Kidney tubule cell (primary cell): ENCODE measurements at regions not wholly inside any gene's neighbourhood (a gene's known extent, or its start where the extent isn't known, plus 50 kb on each side); places are given as distances from the start of the nearest gene placed in this dataset.
A peak's percentile ranks its signal among the peaks of the same experiment; 100 is the strongest.
"Not testable (repeated sequence)": the region's sequence is repeated elsewhere in the genome, so short reads cannot be mapped to it uniquely, and the experiment has no call there.

ENCODE experiments used
- DNase-seq: peaks from one replicate; pipeline ENCODE4 v3.0.0-alpha.2; 2018; ENCODE audit warnings: low spot score

- no peak for DNase-seq
Measured at GRCh38 chr6:50962213-50962759, 143.6 kb downstream of the TFAP2B start.

DNA sequence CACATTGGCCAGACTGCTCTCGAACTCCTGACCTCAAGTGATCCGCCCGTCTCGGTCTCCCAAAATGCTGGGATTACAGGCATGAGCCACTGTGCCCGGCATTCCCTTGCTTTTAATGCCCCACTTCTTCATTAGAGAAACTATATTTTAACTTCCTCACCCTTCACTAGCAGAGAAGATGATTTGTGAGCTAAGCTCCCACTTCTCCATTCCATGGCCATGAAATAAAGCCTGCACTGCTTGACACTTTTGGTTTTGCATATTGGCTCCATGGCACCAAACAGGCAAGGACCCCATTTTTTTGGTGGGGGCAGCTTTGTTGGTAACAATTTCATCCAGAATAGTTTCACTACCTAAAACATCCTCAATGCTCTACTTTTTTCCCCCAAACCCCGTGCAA, 145.3 kb downstream of the TFAP2B start:
- DNase-seq: no peak

DNA sequence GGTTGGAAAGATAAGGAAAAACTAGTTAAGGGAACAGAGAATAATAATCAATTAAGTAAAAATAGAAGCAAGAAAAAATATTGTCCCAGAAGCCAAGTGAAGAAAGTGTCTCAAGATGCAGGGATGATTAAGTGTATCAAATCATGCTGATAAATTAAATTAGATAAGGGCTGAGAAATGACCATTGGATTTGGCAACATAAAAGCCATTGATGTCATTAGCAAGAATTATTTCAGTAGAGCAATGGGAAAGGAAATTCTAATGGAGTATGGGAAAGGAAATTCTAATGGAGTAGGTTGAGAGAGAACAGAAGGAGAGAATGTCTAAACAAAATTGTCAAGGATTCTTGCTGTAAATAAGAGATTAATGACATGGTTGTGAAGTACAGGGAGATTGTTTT, 146.8 kb downstream of the TFAP2B start:
- no peak for DNase-seq

DNA sequence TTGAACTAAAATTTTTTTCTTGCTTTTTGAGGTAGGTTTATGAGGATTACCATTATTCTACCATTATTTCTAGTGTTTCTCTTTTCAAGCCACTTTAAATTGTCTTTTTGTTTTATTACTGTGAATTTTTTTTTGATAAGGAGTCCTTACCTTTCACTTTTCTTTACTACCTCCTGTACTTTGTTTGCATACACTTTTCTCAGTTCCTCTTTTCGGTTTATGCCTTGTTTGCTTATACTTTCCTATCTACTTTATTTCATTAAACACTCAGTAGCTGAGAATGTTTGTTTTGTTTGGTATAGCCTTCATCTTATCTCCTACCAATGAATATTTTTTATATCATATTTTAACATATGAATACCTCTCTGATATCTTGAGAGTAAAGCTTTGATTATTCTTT, 147.9 kb downstream of the TFAP2B start:
- DNase-seq: no peak

DNA sequence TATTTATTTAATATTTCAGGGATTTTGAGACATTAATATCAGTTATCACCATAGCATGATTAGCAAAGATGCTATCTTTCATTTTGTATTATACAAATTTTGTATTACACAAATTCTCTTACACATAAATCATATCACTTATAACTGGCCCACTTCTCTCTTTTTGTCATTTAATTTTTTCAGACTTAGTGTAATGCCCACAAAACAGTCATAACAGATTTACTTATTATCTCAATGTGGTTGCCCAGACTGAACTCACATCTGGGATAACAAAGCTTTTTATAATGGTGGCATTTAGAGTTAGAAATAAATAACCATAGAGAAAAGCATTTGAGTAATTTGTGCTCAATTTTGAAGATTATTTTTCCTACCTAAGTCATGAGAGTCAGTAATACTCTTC, 148.3 kb downstream of the TFAP2B start:
- no peak for DNase-seq

GRCh38 chr6:50968246-50968645, 149.6 kb downstream of the TFAP2B start:
- DNase-seq: not testable (repeated sequence)

DNA sequence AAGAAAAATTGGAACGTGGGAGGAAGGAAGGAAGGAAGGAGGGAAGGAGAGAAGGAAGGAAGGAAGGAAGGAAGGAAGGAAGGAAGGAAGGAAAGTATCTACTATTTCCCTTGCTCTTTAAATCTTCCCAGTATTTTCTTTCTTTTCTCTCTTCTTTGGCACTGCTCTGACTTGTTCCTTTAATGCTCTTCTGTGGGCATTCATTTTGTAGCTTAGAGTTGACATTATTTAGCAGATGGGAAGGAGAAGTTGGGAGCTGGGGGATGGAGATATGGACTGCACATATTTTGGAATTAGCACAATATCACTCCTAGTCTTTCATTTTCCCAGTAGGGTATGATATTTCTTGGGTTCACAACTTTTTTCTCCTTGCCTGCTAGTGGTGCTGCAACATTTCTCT, 152.2 kb downstream of the TFAP2B start:
- DNase-seq: no peak

DNA sequence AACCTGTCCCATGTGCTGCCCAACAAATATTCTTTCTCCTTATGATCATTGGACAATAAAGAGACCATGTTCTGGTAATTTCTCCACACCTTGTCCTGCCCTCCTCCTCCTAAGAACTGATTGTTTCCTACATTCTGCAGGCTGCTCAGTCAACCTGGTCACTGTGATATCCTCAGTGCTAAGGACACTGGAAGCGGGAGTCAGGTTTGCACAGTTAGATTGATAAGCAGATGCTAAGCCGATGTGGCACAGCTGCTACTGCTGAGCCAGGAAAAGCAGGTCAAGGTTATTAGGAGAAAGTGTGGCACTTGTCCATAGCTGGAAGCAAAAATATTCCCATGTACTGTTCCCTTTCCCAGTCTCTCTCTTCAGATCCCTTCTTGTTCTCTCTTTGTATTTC, 154.8 kb downstream of the TFAP2B start:
- DNase-seq: no peak

- DNase-seq: no peak
Measured at GRCh38 chr6:50974319-50974718, 155.6 kb downstream of the TFAP2B start.

GRCh38 chr6:50975216-50975615, 156.5 kb downstream of the TFAP2B start:
- DNase-seq: no peak

DNA sequence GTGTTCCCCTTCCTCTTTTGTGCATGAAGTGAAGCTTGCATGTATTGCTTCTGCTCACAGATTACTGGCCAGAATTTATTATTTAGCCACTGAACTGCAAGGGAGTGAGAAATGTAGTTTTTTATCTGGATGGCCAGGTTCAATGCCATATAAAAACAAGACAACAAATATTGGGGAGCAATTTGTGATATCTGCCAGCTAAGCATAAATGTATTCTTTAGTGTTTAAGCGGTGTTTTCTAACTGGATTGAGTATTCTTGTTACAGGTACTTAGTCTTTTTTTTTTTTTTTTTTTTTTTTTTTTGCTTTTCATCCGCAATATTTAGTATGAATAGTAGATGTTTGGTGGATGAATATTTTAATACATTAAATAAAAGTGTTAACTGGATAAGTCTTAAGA, 158.2 kb downstream of the TFAP2B start:
- DNase-seq: no peak

DNA sequence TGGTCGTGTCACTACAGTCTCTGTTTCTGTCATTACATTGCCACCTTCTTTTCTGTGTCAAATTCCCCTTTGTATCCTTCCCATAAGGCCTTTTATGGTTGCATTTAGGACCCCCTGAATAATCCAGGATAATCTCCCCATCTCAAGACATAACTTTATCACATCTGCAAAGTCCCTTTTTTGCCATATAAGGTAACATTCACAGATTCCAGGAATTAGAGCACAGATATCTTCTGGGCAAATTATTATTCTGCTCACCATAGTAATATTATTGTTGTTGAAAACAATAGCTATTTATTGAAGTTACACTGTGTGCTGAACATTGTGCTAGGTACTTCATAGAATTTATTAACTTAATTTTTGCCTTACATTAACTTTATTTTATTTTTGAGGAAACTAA, 159.1 kb downstream of the TFAP2B start:
- DNase-seq: no peak

- peak; percentile 58 for DNase-seq
Measured at GRCh38 chr6:50978380-50979170, 159.9 kb downstream of the TFAP2B start.

DNA sequence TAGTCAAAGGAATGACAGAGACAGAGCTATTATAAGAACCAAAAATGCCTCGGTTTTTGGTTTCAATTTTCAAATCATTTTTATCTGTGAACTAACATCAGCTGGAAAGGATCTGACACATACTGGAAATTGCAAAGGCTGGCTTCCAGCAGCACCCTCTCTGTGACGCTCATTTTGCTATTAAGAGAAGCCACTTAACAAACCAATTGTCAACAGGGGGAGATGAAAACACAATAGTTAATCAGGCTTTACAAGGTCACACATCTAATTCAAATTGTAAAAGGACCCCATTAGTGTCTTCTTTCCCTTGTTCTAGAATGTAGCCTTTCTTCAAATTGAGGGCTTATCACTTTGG, 160.5 kb downstream of the TFAP2B start:
- DNase-seq: no peak

DNA sequence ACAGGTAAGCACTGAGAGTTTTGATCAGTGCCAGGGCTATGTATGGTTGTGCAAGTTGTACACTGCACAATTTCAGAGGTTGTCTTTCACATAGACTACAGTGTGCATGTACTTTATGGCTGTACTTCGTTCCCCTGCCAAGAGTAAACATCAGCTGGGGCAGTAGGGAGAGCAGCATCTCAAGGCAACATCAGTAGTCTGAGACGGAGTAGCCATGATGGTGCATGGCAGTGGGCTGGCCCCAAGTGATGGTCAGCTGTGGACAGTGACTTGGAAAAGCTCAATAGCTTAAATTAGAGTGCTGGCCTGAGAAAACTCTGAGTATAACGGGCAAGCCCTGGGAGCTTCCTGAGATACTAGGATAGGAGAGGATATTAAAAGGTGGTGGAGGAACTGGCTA, 165.5 kb downstream of the TFAP2B start:
- DNase-seq: no peak

DNA sequence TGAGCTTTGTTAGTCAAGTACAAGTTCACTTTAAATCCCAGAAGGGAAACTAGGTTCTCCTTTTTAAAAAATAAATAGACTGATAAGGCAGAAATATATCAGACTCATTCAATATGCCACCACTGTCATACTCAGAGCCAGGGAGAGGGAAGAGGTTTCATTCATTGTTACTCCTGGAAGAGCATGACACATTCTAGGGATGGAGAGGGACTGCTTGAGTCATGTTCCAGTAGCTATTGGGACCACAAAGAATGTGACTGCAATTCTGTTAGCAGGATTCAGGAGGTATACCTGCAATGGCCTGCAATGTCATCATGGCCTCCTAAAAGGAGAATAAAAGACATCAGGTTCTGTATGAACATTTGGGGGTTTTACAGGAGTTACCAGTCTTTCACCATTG, 167.6 kb downstream of the TFAP2B start:
- DNase-seq: peak; percentile 79

GRCh38 chr6:50989123-50989522, 170.5 kb downstream of the TFAP2B start:
- no peak for DNase-seq

GRCh38 chr6:50990750-50991446, 172.2 kb downstream of the TFAP2B start:
- DNase-seq: peak; percentile 8

DNA sequence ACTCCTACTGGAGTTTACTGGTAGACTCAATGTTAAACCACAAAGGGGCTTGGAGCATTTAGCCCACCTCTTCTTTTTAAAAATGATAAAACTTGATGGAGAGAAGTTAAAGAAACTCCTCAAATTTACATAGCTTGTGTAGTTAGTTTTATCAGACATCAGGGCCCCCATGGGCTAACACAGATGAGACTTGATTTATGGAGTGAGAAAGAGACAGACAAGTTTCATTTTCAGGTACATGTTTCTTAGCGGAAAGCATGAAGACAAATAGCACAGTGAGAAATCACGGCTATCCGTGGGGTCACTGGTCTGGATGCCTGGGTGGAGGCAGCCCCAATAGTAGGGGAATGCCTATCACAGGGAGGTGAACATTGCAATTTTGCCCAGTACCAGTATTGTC, 173.6 kb downstream of the TFAP2B start:
- no peak for DNase-seq

DNA sequence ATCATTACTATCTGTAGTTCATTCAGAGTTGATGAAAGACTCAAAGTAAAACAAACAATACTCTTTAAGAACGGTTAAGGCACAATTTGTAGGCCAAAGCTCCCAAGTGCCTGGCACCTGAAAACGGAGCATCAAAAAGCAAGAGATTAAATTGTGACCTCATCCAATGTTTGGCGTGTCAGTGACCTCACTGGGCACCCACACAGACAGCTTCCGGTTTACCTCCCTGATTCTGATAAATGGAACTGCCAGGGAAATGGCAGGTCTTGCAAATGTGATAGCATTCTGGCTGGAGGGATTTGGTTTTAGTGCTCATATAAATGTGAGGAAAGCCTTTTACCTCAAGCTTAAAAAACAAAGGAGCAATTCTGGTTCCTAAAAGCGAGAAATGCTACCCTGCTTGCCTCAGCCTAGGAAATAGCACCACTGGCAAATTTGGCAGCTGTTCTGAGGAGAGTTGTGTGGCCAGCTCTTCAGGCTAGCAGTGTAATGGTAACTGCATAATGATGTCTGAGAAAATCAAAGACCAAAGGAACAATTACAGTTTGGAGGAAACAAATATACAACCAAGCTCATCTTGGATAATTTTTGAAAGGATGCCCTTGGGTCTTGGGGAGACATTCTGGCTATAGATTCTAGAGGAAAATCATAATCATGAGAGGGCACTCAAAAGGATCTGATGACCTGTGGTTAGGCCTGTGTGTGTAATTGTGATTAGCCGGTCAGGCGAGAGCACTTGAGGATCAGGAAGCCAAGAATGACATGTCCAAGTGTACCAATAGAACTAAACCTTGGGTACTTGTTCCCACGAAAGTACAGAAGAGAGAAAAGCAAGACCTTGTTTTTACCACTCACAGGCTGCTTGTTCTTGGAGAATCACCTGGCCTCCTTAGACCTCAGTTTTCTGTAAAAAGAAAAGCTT, 174.3 kb downstream of the TFAP2B start:
- no peak for DNase-seq

- peak; percentile 9 for DNase-seq
Measured at GRCh38 chr6:50993941-50994720, 175.5 kb downstream of the TFAP2B start.

- DNase-seq: no peak
Measured at GRCh38 chr6:50995036-50995435, 176.4 kb downstream of the TFAP2B start.
